ENCODE measurements at regions not wholly inside any gene's neighbourhood (a gene's known extent, or its start where the extent isn't known, plus 50 kb on each side); places are given as distances from the start of the nearest gene placed in this dataset.

- TF ChIP-seq CTCF (IDR thresholded peaks at IDR 0.05; ENCODE audit: insufficient read depth, low read length) (no peak), GABPA (IDR thresholded peaks at IDR 0.05; ENCODE audit: low read depth) (no peak), REST (IDR thresholded peaks at IDR 0.05; ENCODE audit: insufficient replicate concordance, low read depth) (no peak)
These were observed 1486.6 kb upstream of the TMEM132C start for GRCh38 chr12:126780343-126780742.

Data from HL-60 (cell line).